ENCODE measurements at regions not wholly inside any gene's neighbourhood (a gene's known extent, or its start where the extent isn't known, plus 50 kb on each side); places are given as distances from the start of the nearest gene placed in this dataset.

- no peak for DNase-seq (ENCODE audit: extremely low read depth, low read depth)
- TF ChIP-seq CTCF (IDR thresholded peaks at IDR 0.05; ENCODE audit: low read depth, low read length): no peak
Observed at GRCh38 chr7:113004726-113005454, 81.7 kb downstream of the GPR85 start.

GRCh38 chr7:113000316-113001020, 86.2 kb downstream of the GPR85 start:
- TF ChIP-seq CTCF (IDR thresholded peaks at IDR 0.05; ENCODE audit: low read depth, low read length): no peak

GRCh38 chr7:112997831-112998230, 88.8 kb downstream of the GPR85 start:
- no peak for TF ChIP-seq CTCF (IDR thresholded peaks at IDR 0.05; ENCODE audit: low read depth, low read length)
- no peak for DNase-seq (ENCODE audit: extremely low read depth, low read depth)

More at GRCh38 chr7:113000316-113001020, 86.2 kb downstream of the GPR85 start:
- no peak for DNase-seq (ENCODE audit: extremely low read depth, low read depth)

GRCh38 chr7:112996331-112996871, 90.2 kb downstream of the GPR85 start:
- DNase-seq (ENCODE audit: extremely low read depth, low read depth): no peak
- TF ChIP-seq CTCF (IDR thresholded peaks at IDR 0.05; ENCODE audit: low read depth, low read length): no peak

DNA sequence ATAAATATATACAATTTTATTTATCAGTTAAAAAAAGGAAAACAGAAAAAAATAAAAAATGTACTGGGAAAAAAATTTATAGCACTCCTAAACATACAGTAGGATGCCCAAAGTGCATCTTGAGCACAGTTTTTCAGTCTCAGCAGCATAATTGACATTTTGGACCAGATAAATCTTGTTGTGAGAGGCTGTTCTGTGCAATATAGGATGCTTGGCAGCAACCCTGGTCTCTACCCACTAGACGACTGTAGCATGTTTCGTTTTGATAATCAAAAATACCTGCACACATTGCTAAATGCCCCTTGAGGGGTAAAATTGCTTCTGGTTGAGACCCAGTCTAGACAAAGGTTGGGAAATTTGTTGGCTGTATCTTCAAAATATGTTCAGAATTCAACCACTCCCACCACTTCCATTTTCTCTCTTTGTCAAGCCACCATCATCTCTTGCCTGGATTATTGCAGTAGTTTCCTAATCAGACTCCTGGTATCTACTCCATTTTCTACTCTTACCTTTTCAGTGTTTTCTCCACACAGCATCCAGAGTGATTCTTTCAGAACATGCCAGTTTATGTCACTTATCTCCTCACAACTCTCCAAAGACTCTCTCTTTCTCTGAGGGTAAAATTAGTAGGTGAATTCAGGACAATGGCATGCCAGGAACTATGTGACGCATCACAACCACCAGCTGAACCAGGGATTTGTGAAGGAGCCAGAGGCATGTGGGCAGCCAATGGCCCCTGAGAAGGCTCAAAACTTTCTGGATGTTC, 91.4 kb downstream of the GPR85 start:
- no peak for TF ChIP-seq CTCF (IDR thresholded peaks at IDR 0.05; ENCODE audit: low read depth, low read length)
- DNase-seq (ENCODE audit: extremely low read depth, low read depth): peak; percentile 23

DNA sequence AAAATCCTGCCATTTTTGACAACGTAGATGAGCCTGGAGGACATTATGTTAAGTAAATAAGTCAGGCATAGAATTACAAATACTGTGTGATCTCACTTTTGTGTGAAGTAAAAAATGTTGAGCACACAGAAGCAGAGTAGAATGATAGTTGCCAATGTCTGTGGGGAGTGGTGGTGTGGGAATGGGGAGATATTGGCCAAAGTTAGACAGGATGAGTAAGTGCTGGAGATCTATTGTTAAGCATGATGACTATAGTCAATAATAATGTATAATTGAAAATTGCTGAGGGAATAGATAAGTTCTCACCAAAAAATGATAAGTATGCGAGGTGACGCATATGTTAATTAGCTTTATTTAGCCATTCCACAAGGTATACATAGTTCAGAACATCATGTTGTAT, 92.0 kb downstream of the GPR85 start:
- DNase-seq (ENCODE audit: extremely low read depth, low read depth): no peak
- TF ChIP-seq CTCF (IDR thresholded peaks at IDR 0.05; ENCODE audit: low read depth, low read length): no peak

Measured in AG09319 (cell line).